LNCaP clone FGC (cell line): ENCODE measurements at regions not wholly inside any gene's neighbourhood (a gene's known extent, or its start where the extent isn't known, plus 50 kb on each side); places are given as distances from the start of the nearest gene placed in this dataset.

Experiments
- DNase-seq: peaks from one replicate; pipeline ENCODE4 v3.0.0-alpha.2; 2011; ENCODE audit warnings: low read depth
- H3K4me3 ChIP-seq: 2 replicates; pipeline ENCODE4 v1.5.1; 2011; ENCODE audit warnings: mild to moderate bottlenecking, low read depth, low read length, control low read depth
- CTCF ChIP-seq: IDR thresholded peaks from 2 replicates; pipeline ENCODE4 v1.5.1; 2012; ENCODE audit warnings: mild to moderate bottlenecking; ENCODE audit not compliant: control insufficient read depth, insufficient read depth; ENCODE audit errors: extremely low read depth

- no peak overlapping the region for H3K4me3 ChIP-seq
- DNase-seq, result no peak
- no peak for TF ChIP-seq CTCF
These were observed 308.4 kb downstream of the C7orf25 start for GRCh38 chr7:42603496-42603895.

DNA sequence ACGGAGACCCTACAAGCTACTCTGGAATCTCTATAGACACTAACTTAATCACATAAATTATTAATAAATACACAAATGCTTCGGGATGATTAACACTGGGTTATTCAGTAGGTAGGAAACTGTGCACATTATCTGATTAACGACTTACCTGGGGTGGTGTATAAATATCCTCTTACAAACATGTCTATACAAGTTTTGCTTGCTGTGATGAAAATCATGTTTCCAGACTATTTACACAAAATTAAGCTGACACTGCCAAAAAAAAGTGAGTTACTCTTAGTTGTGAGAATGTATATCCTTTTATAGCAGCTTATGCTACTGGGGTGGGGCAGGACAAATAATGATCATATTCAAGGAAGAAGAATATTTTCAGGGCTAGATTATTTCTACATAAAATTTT, 314.6 kb downstream of the C7orf25 start:
- DNase-seq, result no peak
- H3K4me3 ChIP-seq, result no peak overlapping the region
- no peak for TF ChIP-seq CTCF

- no peak for TF ChIP-seq CTCF
- no peak for DNase-seq
- no peak overlapping the region for H3K4me3 ChIP-seq
These were observed 315.1 kb downstream of the C7orf25 start for GRCh38 chr7:42596737-42597136.

DNA sequence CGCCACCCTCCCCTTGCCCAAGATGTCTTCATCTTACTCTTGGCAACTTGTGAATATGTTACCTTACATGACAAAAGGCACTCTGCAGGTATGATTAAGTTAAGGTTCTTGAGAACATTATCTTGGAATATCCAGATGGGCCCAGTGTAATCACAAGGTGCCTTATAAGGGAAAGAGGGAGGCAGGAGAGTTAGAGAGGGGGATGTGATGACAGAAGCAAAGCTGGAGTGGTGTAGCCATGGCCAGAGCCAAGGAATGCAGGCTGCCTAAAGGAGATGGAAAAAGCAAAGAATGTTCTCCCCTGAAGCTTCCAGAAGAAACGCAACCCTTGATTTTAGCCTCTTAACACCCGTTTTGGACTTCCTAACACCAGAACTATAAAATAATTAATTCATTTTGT, 318.0 kb downstream of the C7orf25 start:
- no peak for DNase-seq
- no peak overlapping the region for H3K4me3 ChIP-seq

DNA sequence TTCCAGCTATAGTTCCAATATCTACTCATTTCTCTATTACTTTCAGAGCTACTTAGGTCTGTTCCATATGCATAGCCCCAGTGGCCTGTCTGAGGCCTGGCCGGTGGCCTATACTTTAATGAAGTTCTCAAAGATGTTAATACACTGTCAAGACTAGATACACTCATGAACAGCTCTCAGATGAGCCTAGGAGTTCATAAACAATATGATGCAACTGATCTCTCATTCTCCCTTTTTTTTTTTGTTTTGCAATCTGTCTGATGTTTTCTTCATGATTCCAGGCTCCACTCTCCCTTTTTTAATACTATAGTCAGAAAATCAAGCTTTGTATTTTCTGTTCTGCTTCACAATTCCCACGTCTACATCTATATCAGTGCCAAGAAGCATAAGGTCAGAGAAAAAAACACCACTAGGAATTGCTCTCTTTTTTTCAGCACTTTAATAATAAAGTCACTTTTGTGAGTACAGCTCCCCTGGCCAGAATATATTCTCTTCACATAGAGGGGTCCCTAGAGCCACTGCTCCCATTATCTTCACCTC, 321.0 kb downstream of the C7orf25 start:
- DNase-seq, result no peak
- no peak for TF ChIP-seq CTCF
- H3K4me3 ChIP-seq, result no peak overlapping the region

More for the DNA sequence above, 318.0 kb downstream of the C7orf25 start:
- no peak for TF ChIP-seq CTCF

DNA sequence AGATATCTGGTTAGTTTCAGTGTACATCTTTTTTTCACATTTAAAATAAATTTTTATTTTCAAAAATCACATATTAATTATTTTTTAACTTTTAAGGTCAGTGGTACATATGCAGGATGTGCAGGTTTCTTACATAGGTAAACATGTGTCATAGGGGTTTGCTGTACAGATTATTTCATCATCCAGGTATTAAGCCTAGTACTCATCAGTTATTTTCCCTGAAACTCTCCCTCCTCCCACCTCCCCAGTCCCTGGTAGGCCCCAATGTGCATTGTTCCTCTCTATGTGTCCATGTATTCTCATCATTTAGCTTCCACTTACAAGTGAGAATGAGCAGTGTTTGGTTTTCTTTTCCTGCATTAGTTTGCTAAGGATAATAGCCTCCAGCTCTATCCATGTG, 323.0 kb downstream of the C7orf25 start:
- no peak for DNase-seq
- no peak overlapping the region for H3K4me3 ChIP-seq
- TF ChIP-seq CTCF, result no peak

DNA sequence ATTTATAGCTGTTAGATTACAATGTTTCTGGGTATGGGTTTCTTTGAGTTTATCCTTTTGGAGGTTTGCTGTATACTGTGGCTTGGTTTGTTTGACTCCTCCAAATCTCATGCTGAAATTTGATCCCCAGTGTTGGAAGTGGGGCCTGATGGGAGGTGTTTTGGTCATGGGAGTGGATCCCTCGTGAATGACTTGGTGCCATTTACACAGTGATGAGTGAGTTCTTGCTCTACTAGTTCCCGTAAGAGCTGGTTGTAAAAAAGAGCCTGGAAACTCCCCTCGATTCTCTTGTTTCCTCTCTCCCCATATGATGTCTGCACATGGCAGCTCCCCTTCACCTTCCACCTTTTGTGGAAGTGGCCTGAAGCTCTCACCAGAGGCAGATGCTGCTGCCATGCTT, 324.1 kb downstream of the C7orf25 start:
- no peak overlapping the region for H3K4me3 ChIP-seq
- no peak for DNase-seq
- TF ChIP-seq CTCF, result no peak
